SIG-M5 treated with dmso at 0.1 percent for 504 hours (cell line): ENCODE measurements at regions not wholly inside any gene's neighbourhood (a gene's known extent, or its start where the extent isn't known, plus 50 kb on each side); places are given as distances from the start of the nearest gene placed in this dataset.

ENCODE experiments used
- DNase-seq: peaks from one replicate; lab custom pipeline; 2025; ENCODE audit not compliant: unreplicated experiment; lab: John Stamatoyannopoulos, UW

DNA sequence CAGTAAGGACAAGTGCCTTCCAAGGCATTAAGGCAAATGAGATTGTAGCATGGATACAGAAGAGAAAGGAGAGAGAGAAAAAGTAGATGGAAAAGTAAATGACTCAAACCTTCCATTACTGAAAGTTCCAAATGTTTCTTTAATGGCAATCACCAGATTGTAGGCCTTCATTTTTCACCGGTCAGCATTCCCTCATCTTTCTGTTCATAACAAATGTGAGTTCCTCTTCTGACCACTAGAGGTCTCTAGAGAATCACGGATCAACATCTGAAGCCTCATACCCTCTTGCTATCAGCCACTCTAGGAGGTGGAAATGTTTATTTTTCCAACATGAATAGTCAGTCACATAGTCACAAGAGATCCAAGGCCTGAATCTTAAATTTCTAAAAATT, 73.6 kb upstream of the RPS23 start:
- peak; percentile 69 for DNase-seq

DNA sequence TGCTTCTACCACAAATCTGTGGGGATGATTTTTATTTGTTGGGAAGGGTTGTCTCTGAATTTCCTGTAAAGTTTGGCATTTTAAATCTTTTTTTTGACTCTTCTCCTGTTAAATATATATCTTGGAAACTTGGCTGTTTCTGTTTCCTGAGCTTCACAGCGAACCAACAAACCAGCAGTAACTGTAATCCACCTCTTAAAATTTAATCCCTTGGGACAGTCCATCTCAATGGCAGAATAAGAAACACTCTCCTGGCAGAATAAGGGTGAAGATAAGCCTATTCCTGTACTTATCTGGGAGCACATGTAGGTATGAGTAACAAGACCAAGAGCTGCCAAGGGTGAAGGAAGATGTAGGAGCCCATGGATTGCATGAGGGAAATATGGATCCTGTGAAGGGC, 73.1 kb upstream of the RPS23 start:
- DNase-seq, result no peak

DNA sequence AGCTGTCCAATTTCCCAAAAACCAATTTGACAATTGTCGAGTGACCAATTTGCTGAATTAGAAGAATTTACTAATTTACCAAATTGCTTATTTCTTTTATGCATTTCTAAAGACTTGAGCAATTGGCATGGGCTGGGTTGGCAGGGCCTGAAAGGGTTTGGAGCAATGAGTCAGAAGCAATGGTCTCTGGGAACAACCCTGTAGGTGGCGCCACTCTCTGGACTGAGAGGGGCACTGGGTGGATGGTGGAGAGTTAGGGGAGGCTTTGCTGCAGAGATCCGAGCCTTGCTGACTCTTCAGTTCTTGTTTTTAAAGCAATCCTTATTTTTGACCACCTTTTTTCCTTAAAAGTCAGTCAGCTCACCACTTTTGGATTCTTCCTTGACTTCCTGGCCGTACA, 71.5 kb upstream of the RPS23 start:
- DNase-seq, result peak; percentile 25

GRCh38 chr5:82348784-82349425, 70.8 kb upstream of the RPS23 start:
- no peak for DNase-seq

- DNase-seq, result no peak
Measured at GRCh38 chr5:82347201-82347865, 69.2 kb upstream of the RPS23 start.

DNA sequence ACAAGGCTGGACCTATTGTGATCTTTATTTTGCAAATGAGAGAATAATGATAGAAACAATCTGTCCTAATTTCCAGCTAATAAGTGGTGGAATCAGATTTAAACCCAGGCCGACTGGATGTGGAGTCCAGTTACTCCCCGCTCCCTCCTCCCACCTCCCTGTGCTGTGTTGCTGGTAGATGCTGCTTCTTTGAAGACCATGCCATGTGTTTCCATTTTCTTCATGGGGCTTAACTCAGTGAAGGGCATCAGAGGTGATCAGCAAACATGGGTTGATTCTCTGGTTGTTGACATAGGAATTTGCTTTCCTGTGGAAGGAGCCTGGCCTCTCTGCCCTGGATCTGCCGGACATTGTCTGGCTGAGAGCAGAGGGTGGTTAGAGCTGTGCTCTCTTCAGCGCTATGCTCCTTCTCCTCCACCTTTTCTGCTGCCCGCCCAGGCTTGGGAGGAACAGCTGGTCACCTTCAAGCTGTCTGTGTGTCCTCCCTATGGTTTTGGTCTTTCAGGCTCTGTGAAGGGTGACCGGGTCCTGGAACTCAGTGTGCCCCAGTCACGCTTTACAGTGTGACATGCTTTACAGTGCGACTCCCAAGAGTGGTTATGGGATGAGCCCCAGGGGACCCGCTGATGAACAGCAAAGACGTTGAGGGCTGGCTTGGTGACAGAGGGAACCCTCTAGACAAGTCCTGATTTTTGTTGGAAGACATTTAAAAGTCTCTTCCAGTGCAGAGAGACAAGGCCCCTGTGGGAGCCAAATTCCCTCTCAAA, 68.4 kb upstream of the RPS23 start:
- no peak for DNase-seq

DNA sequence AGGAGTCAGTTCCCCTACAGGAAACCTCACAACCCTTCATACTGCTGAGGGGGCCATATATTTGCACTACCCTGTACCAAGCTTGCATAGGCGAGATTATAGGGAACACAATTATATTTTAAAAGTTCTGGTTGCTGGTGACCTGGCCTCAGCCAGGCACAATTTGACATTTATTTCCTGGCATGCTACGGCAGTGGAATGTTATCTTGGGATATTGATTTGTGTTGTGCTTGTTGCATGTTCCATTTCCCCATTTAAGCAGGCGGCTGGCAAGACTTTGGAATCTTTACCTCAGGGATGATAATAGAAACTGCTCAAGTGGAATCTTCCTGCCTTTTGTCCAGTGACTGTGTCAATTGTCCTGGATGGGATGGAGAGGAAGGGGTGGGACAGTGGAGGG, 67.0 kb upstream of the RPS23 start:
- DNase-seq, result no peak

- no peak for DNase-seq
Measured at GRCh38 chr5:82341325-82341724, 63.2 kb upstream of the RPS23 start.

GRCh38 chr5:82340799-82341198, 62.6 kb upstream of the RPS23 start:
- DNase-seq, result no peak

GRCh38 chr5:82339792-82340191, 61.6 kb upstream of the RPS23 start:
- no peak for DNase-seq

GRCh38 chr5:82338771-82339373, 60.7 kb upstream of the RPS23 start:
- no peak for DNase-seq

DNA sequence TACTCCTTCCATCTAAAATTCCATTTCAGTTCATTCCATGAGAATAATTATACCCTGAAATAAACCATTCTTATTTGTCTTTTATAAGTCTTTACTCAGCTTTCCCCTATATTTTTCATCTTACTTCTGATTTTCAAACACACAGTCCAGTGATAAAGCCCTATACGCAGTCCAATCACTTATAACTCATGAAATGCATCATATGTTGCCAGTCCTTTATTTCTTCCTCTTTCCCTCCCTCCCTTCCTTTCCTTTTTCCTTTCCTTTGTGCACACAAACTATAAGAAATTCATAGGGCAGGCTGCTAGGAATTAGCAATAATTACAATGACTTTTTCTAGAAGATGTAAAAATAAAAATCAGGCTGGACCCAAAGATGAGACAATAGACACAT, 58.8 kb upstream of the RPS23 start:
- no peak for DNase-seq

DNA sequence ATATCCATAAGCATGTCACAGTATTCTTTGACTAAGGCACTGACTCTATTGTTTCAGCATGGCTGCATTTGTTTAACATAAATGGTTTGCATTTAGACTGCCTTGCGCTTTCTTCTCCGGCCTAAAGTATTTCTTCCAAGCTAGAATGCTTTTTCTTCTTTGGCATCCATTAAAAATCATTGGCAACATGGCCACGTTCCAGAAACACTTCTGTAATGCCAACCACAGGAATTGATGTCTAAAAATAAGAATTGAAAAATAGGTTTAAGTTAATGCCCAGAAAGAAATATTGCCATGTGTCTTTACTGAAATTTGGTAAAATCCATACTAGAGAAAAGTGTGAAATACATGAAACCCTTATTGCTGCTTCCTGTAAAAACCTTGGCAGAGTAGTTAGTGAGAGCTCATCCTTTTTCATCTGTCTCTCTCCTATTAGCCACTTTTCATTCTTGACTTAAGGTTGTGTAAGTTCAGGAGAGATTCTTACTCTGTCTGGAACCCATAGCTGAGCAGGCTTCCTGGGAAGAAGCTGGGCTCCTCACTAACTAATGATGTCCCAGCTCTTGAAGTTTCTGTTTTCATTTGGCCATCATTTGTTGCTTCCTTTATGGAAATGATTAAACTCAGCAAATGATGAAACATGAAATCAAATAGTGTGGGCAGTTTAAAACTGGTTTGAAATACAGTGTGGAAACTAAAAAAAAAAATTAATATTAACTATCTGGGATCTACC, 58.2 kb upstream of the RPS23 start:
- no peak for DNase-seq

DNA sequence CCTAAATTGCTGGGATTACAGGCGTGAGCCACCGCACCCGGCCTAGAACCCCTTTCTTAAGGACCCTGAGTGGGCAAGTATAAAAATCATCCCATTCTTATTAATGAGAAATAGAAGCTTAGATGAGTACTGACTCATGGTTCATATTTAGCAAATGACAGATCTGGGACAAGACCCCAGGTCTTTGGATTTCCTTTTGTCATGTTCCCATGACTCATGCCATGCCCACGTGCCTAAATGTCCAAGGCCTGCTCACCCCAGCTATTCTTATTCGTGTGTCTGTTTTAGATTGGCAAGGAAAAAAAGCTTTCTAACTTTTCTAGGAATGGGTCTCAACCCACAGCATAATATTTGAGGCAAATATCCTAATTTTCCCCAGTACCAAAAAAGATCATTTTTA, 57.7 kb upstream of the RPS23 start:
- DNase-seq, result no peak

GRCh38 chr5:82334856-82335255, 56.7 kb upstream of the RPS23 start:
- DNase-seq, result peak; percentile 30

DNA sequence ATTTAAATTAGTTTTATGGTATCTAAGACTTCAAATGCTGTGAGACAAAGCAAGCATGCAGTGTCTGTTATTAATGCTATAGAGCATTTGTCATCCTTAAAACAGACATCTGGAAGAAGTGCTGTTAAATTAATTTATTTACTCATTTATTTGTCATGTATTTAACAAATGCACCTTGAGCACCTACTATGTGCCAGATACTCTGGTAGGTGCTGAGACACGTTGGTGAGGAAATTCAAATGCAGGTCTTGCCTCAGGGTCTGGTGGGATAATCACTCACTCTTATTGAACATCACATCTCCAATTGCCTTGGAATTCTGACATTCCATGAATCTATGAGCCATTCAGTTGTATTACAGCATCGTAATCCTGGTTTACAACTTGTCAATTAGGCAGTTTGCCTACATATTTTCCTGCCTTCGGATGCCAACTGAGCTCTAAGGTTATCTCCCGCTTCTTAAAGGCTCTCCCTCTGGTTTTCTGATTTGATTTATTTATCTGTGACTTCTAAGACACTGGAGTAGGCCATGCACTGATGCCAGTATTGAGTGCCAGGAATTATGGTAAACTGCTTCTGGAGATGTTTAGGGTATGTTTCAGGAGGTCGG, 56.0 kb upstream of the RPS23 start:
- DNase-seq, result no peak

GRCh38 chr5:82332886-82333615, 54.9 kb upstream of the RPS23 start:
- no peak for DNase-seq

- DNase-seq, result no peak
Measured at GRCh38 chr5:82332064-82332855, 54.1 kb upstream of the RPS23 start.

- DNase-seq, result no peak
Measured at GRCh38 chr5:82331557-82331956, 53.4 kb upstream of the RPS23 start.
